GM12878 (cell line): ENCODE measurements at regions not wholly inside any gene's neighbourhood (a gene's known extent, or its start where the extent isn't known, plus 50 kb on each side); places are given as distances from the start of the nearest gene placed in this dataset.

ENCODE experiments used
- ATAC-seq: fragments of 200-7000 bp; cut with Tn5 transposase; 3 replicates; pipeline ENCODE4 v1.9.1; 2020; ENCODE audit warnings: mild to moderate bottlenecking, moderate library complexity
- BruUV-seq: library from RNA; stranded (reverse); fragments of 400-500 nt; replicated peaks from 2 replicates; lab custom pipeline; 2021; lab: Mats Ljungman, UMichigan
- CTCF ChIA-PET: fragments of 300-600 bp; sonication (Branson Sonifier 250); formaldehyde crosslinking; extraction: SDS; loops from one replicate; lab custom pipeline; 2021; ENCODE audit warnings: inconsistent platforms; lab: Yijun Ruan, JAX
- POLR2A ChIA-PET: fragments of 350-600 bp; formaldehyde crosslinking; extraction: SDS; loops from one replicate; lab custom pipeline; 2021; ENCODE audit warnings: inconsistent platforms; lab: Charles Lee
- RAD21 ChIA-PET: fragments of 300-600 bp; sonication (Branson Sonifier 250); formaldehyde crosslinking; loops from one replicate; lab custom pipeline; 2023; ENCODE audit warnings: antibody characterized with exemption; ENCODE audit not compliant: unreplicated experiment; lab: Charles Lee
- SMC1A ChIA-PET: fragments of 300-600 bp; sonication (Branson Sonifier 250); formaldehyde crosslinking; loops from one replicate; lab custom pipeline; 2023; ENCODE audit not compliant: unreplicated experiment, uncharacterized antibody; lab: Charles Lee
- DNase-seq: peaks from one replicate; pipeline ENCODE4 v3.0.0-alpha.2; 2011; ENCODE audit warnings: low read depth, low spot score
- FAIRE-seq: peaks from 3 replicates; lab custom pipeline; 2011; peaks lifted over from hg19 to GRCh38; lab: Jason Lieb, UNC
- H2AFZ ChIP-seq: 2 replicates; pipeline ENCODE4 v1.6.0; 2011; ENCODE audit warnings: low read depth, low read length, control low read depth; ENCODE audit not compliant: control insufficient read depth
- H3K27ac ChIP-seq: 2 replicates; pipeline ENCODE4 v1.5.1; 2011; ENCODE audit warnings: control low read depth; ENCODE audit not compliant: control insufficient read depth, insufficient read depth
- H3K27me3 ChIP-seq, 2 experiments: replicated peaks in 1 of 2; 2 replicates each; pipeline versions ENCODE4 v1.6.0 to v1.6.1; 2011; ENCODE audit warnings: low read length in 1 of 2; ENCODE audit not compliant: control insufficient read depth in 2 of 2, insufficient read depth in 2 of 2
- H3K36me3 ChIP-seq, 2 experiments: 2 replicates each; pipeline ENCODE4 v1.5.1; 2011; ENCODE audit warnings: low read length in 1 of 2; ENCODE audit not compliant: control insufficient read depth in 2 of 2, insufficient read depth in 2 of 2
- H3K4me1 ChIP-seq: 2 replicates; pipeline ENCODE4 v1.6.1; 2011; ENCODE audit warnings: mild to moderate bottlenecking, low read length, moderate library complexity, mixed read lengths; ENCODE audit not compliant: control insufficient read depth, insufficient read depth
- H3K4me2 ChIP-seq: 2 replicates; pipeline ENCODE4 v1.6.0; 2011; ENCODE audit warnings: control low read depth; ENCODE audit not compliant: control insufficient read depth, insufficient read depth
- H3K4me3 ChIP-seq: fragments of 200-600 bp; sonication (generic); 2 replicates; pipeline ENCODE4 v1.5.1; 2016
- H3K79me2 ChIP-seq: 2 replicates; pipeline ENCODE4 v1.6.0; 2011; ENCODE audit warnings: low read length; ENCODE audit not compliant: control insufficient read depth, insufficient read depth
- H3K9ac ChIP-seq: 2 replicates; pipeline ENCODE4 v1.8.0; 2011; ENCODE audit warnings: low read length, control low read depth, mixed read lengths; ENCODE audit not compliant: control insufficient read depth, insufficient read depth
- H3K9me3 ChIP-seq: replicated peaks from 3 replicates; pipeline ENCODE4 v1.5.1; 2011; ENCODE audit warnings: mild to moderate bottlenecking, low read length; ENCODE audit not compliant: control insufficient read depth, insufficient read depth
- H4K20me1 ChIP-seq: 2 replicates; pipeline ENCODE4 v1.6.0; 2011; ENCODE audit not compliant: control insufficient read depth, insufficient read depth
- CUX1 ChIP-seq: IDR thresholded peaks from 2 replicates; pipeline ENCODE4 v1.6.1; 2012; ENCODE audit warnings: improper control_type of control experiment, low read depth, low read length; ENCODE audit not compliant: insufficient replicate concordance
- EED ChIP-seq: sonication (generic); IDR thresholded peaks from 2 replicates; pipeline ENCODE4 v1.6.1; 2016; ENCODE audit warnings: antibody characterized with exemption, low read depth
- EZH2 ChIP-seq: IDR thresholded peaks from 2 replicates; pipeline ENCODE4 v1.6.1; 2012; ENCODE audit warnings: low read depth, mild to moderate bottlenecking, control low read depth, inconsistent platforms, low read length, borderline replicate concordance; ENCODE audit not compliant: control insufficient read depth
- GABPA ChIP-seq: IDR thresholded peaks from 2 replicates; pipeline ENCODE4 v1.6.1; 2014; ENCODE audit warnings: antibody characterized with exemption, low read depth, mild to moderate bottlenecking, inconsistent platforms
- IKZF1 ChIP-seq: fragments of 450-650 bp; conservative IDR thresholded peaks from 2 replicates; pipeline ENCODE4 v1.6.1; 2017; ENCODE audit warnings: antibody characterized with exemption, mild to moderate bottlenecking
- IKZF2 ChIP-seq, 2 experiments: fragments of 450-650 bp; IDR thresholded peaks; 2 replicates each; pipeline ENCODE4 v1.6.1; 2017; ENCODE audit warnings: mild to moderate bottlenecking in 2 of 2, moderate library complexity in 2 of 2
- MYC ChIP-seq: IDR thresholded peaks from 2 replicates; pipeline ENCODE4 v1.6.1; 2011; ENCODE audit warnings: mild to moderate bottlenecking, low read length, moderate library complexity, inconsistent platforms; ENCODE audit not compliant: insufficient read depth, insufficient replicate concordance, insufficient read length, severe bottlenecking
- NFXL1 ChIP-seq: fragments of 450-650 bp; IDR thresholded peaks from 2 replicates; pipeline ENCODE4 v1.6.1; 2017; ENCODE audit warnings: antibody characterized with exemption, mild to moderate bottlenecking, borderline replicate concordance
- POLR2AphosphoS2 ChIP-seq: IDR thresholded peaks from 2 replicates; pipeline ENCODE4 v1.6.1; 2011; ENCODE audit warnings: low read depth, mild to moderate bottlenecking, low read length, improper control_type of control experiment, moderate library complexity
- POLR2AphosphoS5 ChIP-seq: IDR thresholded peaks from 2 replicates; pipeline ENCODE4 v1.6.1; 2011; ENCODE audit warnings: mild to moderate bottlenecking, low read length, inconsistent platforms
- RBBP5 ChIP-seq: fragments of 200-600 bp; sonication (generic); conservative IDR thresholded peaks from 2 replicates; pipeline ENCODE4 v1.6.1; 2016
- SMAD1 ChIP-seq: fragments of 450-650 bp; IDR thresholded peaks from 2 replicates; pipeline ENCODE4 v1.6.1; 2018; ENCODE audit warnings: mild to moderate bottlenecking, low read depth; ENCODE audit not compliant: partially characterized antibody
- TARDBP ChIP-seq: IDR thresholded peaks from 2 replicates; pipeline ENCODE4 v1.6.1; 2016; ENCODE audit warnings: borderline replicate concordance
- USF2 ChIP-seq: IDR thresholded peaks from 2 replicates; pipeline ENCODE4 v1.6.1; 2011; ENCODE audit warnings: low read depth, low read length, improper control_type of control experiment, borderline replicate concordance
- ZNF217 ChIP-seq: fragments of 450-650 bp; IDR thresholded peaks from 2 replicates; pipeline ENCODE4 v1.6.1; 2017; ENCODE audit warnings: antibody characterized with exemption, mild to moderate bottlenecking
- WGBS: methylation state at CpG from one replicate; pipeline ENCODE4 v1.1.6; 2016; ENCODE audit warnings: low lambda C conversion rate; ENCODE audit not compliant: insufficient replicate concordance, insufficient coverage; ENCODE audit errors: missing lambda C conversion rate; 5-methylcytosine and 5-hydroxymethylcytosine counted together
- in situ Hi-C: fragments of 300-500 bp; cut with MboI; formaldehyde crosslinking; loops from 9 replicates; pipeline ENCODE4 v1.14.3; 2018; ENCODE audit warnings: mixed read lengths
- intact Hi-C: fragments of 100-400 bp; cut with micrococcal nuclease; formaldehyde crosslinking; loops from one replicate; pipeline ENCODE4 v1.14.2; 2022; ENCODE audit not compliant: unreplicated experiment
- TF ChIP-seq, protein P1 (sequence below): fragments of 450-650 bp; IDR thresholded peaks from 2 replicates; pipeline ENCODE4 v1.6.1; 2017; ENCODE audit warnings: low read depth, mild to moderate bottlenecking, moderate library complexity
- TF ChIP-seq, protein P2 (sequence below): fragments of 450-650 bp; IDR thresholded peaks from 2 replicates; pipeline ENCODE4 v1.6.1; 2017; ENCODE audit warnings: borderline replicate concordance

GRCh38 chr1:177343445-177343844 lies 172.7 kb downstream of the BRINP2 start:
- Histone ChIP-seq H2AFZ (no peak overlapping the region), H3K27ac (no peak overlapping the region), H3K79me2 (no peaks in the 10 kb centered on the region), H3K4me1 (no peaks in the 10 kb centered on the region), H3K4me3 (no peak overlapping the region), H3K4me2 (no peak overlapping the region), H4K20me1 (no peaks in the 10 kb centered on the region), H3K27me3 (no peaks in the 10 kb centered on the region; a peak in 1 of 4 replicates), H3K36me3 (no peaks in the 10 kb centered on the region), H3K9me3 (no peaks in the 10 kb centered on the region), H3K9ac (no peak overlapping the region)
- WGBS: 17% methylated on average over 5 of the region's 5 CpGs
- ATAC-seq (no peak), DNase-seq (no peak), FAIRE-seq (no peak)
- ChIA-PET SMC1A (interaction anchor here (1.2 kb wide), 1 partner anchor 437 kb away, joined by 4 read pairs; no protein-coding TSS in a partner anchor), RAD21 (no interaction called here), POLR2A (no interaction called here), CTCF (interaction anchor here (1.0 to 1.3 kb wide), 2 partner anchors 10 to 436 kb away, joined by 3 read pairs; no protein-coding TSS in a partner anchor)
- in situ Hi-C loops: loop anchor here (10.0 kb wide), 1 partner anchor 449 kb away; no protein-coding TSS in a partner anchor
- intact Hi-C loops: no loop called here
- no TSS peak for BruUV-seq
- TF ChIP-seq, protein P1, sequence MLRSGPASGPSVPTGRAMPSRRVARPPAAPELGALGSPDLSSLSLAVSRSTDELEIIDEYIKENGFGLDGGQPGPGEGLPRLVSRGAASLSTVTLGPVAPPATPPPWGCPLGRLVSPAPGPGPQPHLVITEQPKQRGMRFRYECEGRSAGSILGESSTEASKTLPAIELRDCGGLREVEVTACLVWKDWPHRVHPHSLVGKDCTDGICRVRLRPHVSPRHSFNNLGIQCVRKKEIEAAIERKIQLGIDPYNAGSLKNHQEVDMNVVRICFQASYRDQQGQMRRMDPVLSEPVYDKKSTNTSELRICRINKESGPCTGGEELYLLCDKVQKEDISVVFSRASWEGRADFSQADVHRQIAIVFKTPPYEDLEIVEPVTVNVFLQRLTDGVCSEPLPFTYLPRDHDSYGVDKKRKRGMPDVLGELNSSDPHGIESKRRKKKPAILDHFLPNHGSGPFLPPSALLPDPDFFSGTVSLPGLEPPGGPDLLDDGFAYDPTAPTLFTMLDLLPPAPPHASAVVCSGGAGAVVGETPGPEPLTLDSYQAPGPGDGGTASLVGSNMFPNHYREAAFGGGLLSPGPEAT: no peak
- no peak for TF ChIP-seq EED
- TF ChIP-seq ZNF217: no peak
- TF ChIP-seq SMAD1: no peak
- no peak for TF ChIP-seq TARDBP
- no peak for TF ChIP-seq MYC
- no peak for TF ChIP-seq RBBP5
- TF ChIP-seq USF2: no peak
- TF ChIP-seq POLR2AphosphoS5: no peak
- TF ChIP-seq, protein P2, sequence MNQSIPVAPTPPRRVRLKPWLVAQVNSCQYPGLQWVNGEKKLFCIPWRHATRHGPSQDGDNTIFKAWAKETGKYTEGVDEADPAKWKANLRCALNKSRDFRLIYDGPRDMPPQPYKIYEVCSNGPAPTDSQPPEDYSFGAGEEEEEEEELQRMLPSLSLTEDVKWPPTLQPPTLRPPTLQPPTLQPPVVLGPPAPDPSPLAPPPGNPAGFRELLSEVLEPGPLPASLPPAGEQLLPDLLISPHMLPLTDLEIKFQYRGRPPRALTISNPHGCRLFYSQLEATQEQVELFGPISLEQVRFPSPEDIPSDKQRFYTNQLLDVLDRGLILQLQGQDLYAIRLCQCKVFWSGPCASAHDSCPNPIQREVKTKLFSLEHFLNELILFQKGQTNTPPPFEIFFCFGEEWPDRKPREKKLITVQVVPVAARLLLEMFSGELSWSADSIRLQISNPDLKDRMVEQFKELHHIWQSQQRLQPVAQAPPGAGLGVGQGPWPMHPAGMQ: no peak
- no peak for TF ChIP-seq IKZF1
- TF ChIP-seq EZH2: no peak
- TF ChIP-seq GABPA: no peak
- TF ChIP-seq NFXL1: no peak
- no peak for TF ChIP-seq POLR2AphosphoS2
- TF ChIP-seq IKZF2 (IDR thresholded peaks at IDR 0.05): no peak
- TF ChIP-seq CUX1: no peak
